Karpas-422 (cell line): ENCODE measurements at regions not wholly inside any gene's neighbourhood (a gene's known extent, or its start where the extent isn't known, plus 50 kb on each side); places are given as distances from the start of the nearest gene placed in this dataset.

Experiments used
- DNase-seq: peaks from one replicate; pipeline ENCODE4 v3.0.0-alpha.2; 2015
- H2AFZ ChIP-seq: fragments of 200-600 bp; sonication (generic); 2 replicates; pipeline ENCODE4 v1.6.1; 2014; ENCODE audit warnings: antibody characterized with exemption, low read length, mixed read lengths
- H3K27ac ChIP-seq: fragments of 200-600 bp; sonication (generic); 2 replicates; pipeline ENCODE4 v1.5.1; 2014; ENCODE audit warnings: mild to moderate bottlenecking, low read length, moderate library complexity
- H3K27me3 ChIP-seq: fragments of 200-600 bp; sonication (generic); 2 replicates; pipeline ENCODE4 v1.6.1; 2014; ENCODE audit warnings: low read length, mixed read lengths
- H3K36me3 ChIP-seq: fragments of 200-600 bp; sonication (generic); 2 replicates; pipeline ENCODE4 v1.6.1; 2014; ENCODE audit warnings: low read length, mixed read lengths; ENCODE audit not compliant: insufficient read depth
- H3K4me1 ChIP-seq: fragments of 200-600 bp; sonication (generic); 2 replicates; pipeline ENCODE4 v1.6.1; 2014; ENCODE audit warnings: mild to moderate bottlenecking, low read length, mixed read lengths
- H3K4me2 ChIP-seq: fragments of 200-600 bp; sonication (generic); 2 replicates; pipeline ENCODE4 v1.6.1; 2014; ENCODE audit warnings: low read length, low read depth, mild to moderate bottlenecking; ENCODE audit not compliant: poor library complexity, severe bottlenecking
- H3K4me3 ChIP-seq: fragments of 200-600 bp; sonication (generic); 2 replicates; pipeline ENCODE4 v1.5.1; 2014; ENCODE audit warnings: mild to moderate bottlenecking, antibody characterized with exemption, low read length, mixed read lengths
- H3K79me2 ChIP-seq: fragments of 200-600 bp; sonication (generic); 2 replicates; pipeline ENCODE4 v1.6.1; 2014; ENCODE audit warnings: mild to moderate bottlenecking, low read length, mixed read lengths
- H3K9ac ChIP-seq: fragments of 200-600 bp; sonication (generic); 2 replicates; pipeline ENCODE4 v1.6.0; 2014; ENCODE audit warnings: low read length
- H3K9me2 ChIP-seq: fragments of 200-600 bp; sonication (generic), shearing (Covaris generic); replicated peaks from 2 replicates; pipeline ENCODE4 v1.6.0; 2014; ENCODE audit warnings: mild to moderate bottlenecking, low read length, moderate library complexity; ENCODE audit not compliant: insufficient read depth
- H3K9me3 ChIP-seq: fragments of 300-700, 200-600 bp; sonication (generic); 2 replicates; pipeline ENCODE4 v1.6.1; 2014; ENCODE audit warnings: low read length, mixed read lengths
- H4K20me1 ChIP-seq: fragments of 200-600 bp; sonication (generic); 2 replicates; pipeline ENCODE4 v1.6.1; 2014; ENCODE audit warnings: mild to moderate bottlenecking, antibody characterized with exemption, low read length, low read depth; ENCODE audit not compliant: insufficient read depth

- Histone ChIP-seq H3K4me2 (no peak overlapping the region), H3K4me3 (no peak overlapping the region), H3K36me3 (no peaks in the 10 kb centered on the region), H3K9me2 (no peaks in the 10 kb centered on the region), H3K27ac (no peak overlapping the region), H4K20me1 (no peaks in the 10 kb centered on the region), H3K4me1 (no peaks in the 10 kb centered on the region), H2AFZ (no peak overlapping the region), H3K9me3 (peaks cover 28% of the 10 kb centered on the region), H3K27me3 (no peaks in the 10 kb centered on the region), H3K79me2 (no peaks in the 10 kb centered on the region), H3K9ac (no peak overlapping the region)
- DNase-seq, result no peak
Measured at GRCh38 chr2:82819951-82820350, 1639.1 kb downstream of the SUCLG1 start.

DNA sequence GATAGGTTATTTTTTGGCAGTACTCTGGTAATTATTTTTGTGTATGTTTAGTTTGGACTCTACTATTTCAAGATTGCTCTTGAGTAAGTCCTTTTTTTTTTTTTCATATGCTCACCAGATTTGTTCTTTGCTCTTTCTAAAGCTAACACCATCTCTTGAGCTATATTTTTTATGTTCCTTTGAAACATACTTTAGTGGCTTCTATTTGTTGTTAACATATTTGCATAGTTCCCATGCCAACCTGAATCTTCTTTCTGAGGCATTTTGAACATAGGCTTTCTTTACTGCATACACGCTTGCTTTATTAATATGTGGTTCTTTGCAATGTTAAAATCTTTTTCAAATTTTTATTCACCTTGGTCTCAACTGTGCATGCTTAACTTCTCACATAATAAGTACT is 1644.9 kb downstream of the SUCLG1 start:
- no peaks in the 10 kb centered on the region for H3K36me3 ChIP-seq
- no peaks in the 10 kb centered on the region for H3K79me2 ChIP-seq
- H4K20me1 ChIP-seq, result no peaks in the 10 kb centered on the region
- no peak overlapping the region for H3K4me3 ChIP-seq
- H3K9me2 ChIP-seq, result no peaks in the 10 kb centered on the region
- no peaks in the 10 kb centered on the region for H3K27me3 ChIP-seq
- no peak overlapping the region for H3K27ac ChIP-seq
- H3K9ac ChIP-seq, result no peak overlapping the region
- no peak for DNase-seq
- no peak overlapping the region for H3K4me2 ChIP-seq
- H3K9me3 ChIP-seq, result peaks cover 24% of the 10 kb centered on the region
- no peak overlapping the region for H2AFZ ChIP-seq
- no peaks in the 10 kb centered on the region for H3K4me1 ChIP-seq

DNA sequence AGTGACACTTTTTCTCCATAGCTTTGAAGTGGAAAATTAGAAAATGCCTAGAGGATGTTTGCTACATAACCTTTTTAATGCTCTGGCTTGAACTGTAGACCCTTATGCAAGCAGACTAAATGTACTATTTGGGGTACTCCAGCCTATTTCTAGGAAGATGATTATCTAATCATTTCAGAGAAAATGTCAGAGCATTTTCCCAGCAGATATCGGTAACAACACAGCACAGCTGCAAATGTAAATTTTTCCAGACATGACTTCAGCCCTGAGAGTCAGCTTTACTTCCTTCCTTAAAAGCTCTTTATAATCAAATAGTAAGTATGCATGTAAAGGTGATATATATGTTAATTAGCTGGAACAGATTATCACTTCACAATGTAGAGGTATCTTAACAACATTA is 1647.1 kb downstream of the SUCLG1 start:
- Histone ChIP-seq H3K9ac (no peak overlapping the region), H3K4me2 (no peak overlapping the region), H3K27ac (no peak overlapping the region), H3K9me2 (no peaks in the 10 kb centered on the region), H3K36me3 (no peaks in the 10 kb centered on the region), H3K27me3 (no peaks in the 10 kb centered on the region), H2AFZ (no peak overlapping the region), H3K4me1 (no peaks in the 10 kb centered on the region), H3K79me2 (no peaks in the 10 kb centered on the region), H4K20me1 (no peaks in the 10 kb centered on the region), H3K9me3 (peaks cover 24% of the 10 kb centered on the region), H3K4me3 (no peak overlapping the region)
- DNase-seq, result no peak

DNA sequence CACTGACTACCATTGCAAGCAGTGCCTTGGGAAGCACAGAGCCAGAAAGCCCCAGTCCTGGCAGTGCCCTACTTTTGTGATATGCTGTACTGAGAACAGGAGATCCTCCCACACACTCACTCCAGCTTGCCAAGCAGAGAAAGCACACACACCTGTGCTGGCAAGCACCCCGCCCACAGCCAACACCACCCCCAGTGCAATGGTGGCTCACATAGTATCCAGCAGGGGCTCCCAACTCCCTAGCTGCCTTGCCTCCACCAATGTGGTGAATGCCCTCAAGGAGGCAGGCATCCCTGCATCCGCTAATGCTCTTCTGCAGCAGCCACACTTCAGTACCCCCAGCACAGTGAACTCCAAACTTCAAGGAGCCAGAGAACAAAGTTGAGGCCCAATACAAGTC is 1655.8 kb downstream of the SUCLG1 start:
- Histone ChIP-seq H3K4me3 (no peak overlapping the region), H3K27ac (no peak overlapping the region), H3K36me3 (no peaks in the 10 kb centered on the region), H3K9ac (no peak overlapping the region), H3K4me2 (no peak overlapping the region), H4K20me1 (no peaks in the 10 kb centered on the region), H3K4me1 (no peaks in the 10 kb centered on the region), H3K9me2 (no peaks in the 10 kb centered on the region), H3K27me3 (no peaks in the 10 kb centered on the region), H3K79me2 (no peaks in the 10 kb centered on the region), H3K9me3 (peaks cover 45% of the 10 kb centered on the region), H2AFZ (no peak overlapping the region)
- no peak for DNase-seq

DNA sequence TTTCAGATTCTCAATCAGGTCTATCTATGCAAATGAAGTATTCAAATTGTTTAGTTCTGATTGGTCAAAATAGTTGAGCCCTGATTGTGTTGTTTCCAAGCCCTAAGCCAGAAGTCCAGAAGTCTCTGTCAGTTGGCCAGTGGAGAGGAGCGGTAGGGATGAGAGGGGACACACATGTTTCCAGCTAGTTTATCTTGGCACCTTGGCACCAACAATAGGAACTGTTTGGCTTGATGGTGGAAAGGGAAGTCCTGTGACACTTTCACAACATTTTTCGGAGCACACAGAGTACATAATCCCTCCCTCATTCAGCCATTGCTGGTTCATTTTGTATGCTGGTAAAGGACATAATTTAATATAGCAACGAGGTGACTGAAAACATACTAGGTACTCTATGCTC is 1661.6 kb downstream of the SUCLG1 start:
- DNase-seq, result no peak
- H4K20me1 ChIP-seq, result no peaks in the 10 kb centered on the region
- H3K4me3 ChIP-seq, result no peak overlapping the region
- H3K4me2 ChIP-seq, result no peak overlapping the region
- no peak overlapping the region for H3K9ac ChIP-seq
- H3K36me3 ChIP-seq, result no peaks in the 10 kb centered on the region
- no peaks in the 10 kb centered on the region for H3K4me1 ChIP-seq
- no peaks in the 10 kb centered on the region for H3K9me2 ChIP-seq
- peaks cover 44% of the 10 kb centered on the region for H3K9me3 ChIP-seq
- H3K27ac ChIP-seq, result no peak overlapping the region
- no peaks in the 10 kb centered on the region for H3K27me3 ChIP-seq
- H3K79me2 ChIP-seq, result no peaks in the 10 kb centered on the region
- H2AFZ ChIP-seq, result no peak overlapping the region

DNA sequence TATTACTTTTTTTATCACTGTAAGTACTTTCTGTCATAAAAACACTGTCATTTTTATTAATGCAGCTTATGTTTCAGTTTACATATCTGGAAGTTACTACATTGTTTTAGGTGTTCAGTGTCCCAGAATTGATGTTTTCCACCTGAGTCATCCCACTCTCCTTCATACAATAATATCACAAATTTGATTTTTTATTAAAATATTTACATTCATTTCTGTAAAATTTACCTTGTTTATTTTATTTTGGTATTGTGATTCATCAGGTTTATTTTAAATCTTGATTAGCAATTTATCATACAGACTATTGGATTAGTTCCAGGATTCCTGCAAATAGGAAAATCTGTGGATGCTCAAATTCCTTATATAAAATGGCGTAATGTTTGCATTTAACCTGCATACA is 1662.9 kb downstream of the SUCLG1 start:
- Histone ChIP-seq H3K9ac (no peak overlapping the region), H3K9me2 (no peaks in the 10 kb centered on the region), H3K27ac (no peak overlapping the region), H3K9me3 (peaks cover 44% of the 10 kb centered on the region), H3K36me3 (no peaks in the 10 kb centered on the region), H4K20me1 (no peaks in the 10 kb centered on the region), H3K4me2 (no peak overlapping the region), H2AFZ (no peak overlapping the region), H3K4me1 (no peaks in the 10 kb centered on the region), H3K27me3 (no peaks in the 10 kb centered on the region), H3K4me3 (no peak overlapping the region), H3K79me2 (no peaks in the 10 kb centered on the region)
- no peak for DNase-seq

GRCh38 chr2:82795446-82795845 is 1663.6 kb downstream of the SUCLG1 start:
- H3K9me2 ChIP-seq, result no peaks in the 10 kb centered on the region
- H3K4me2 ChIP-seq, result no peak overlapping the region

GRCh38 chr2:82793711-82794435 is 1665.2 kb downstream of the SUCLG1 start:
- Histone ChIP-seq H3K9me3 (peaks cover 64% of the 10 kb centered on the region), H3K36me3 (no peaks in the 10 kb centered on the region), H3K27ac (no peak overlapping the region), H3K4me3 (no peak overlapping the region), H3K27me3 (no peaks in the 10 kb centered on the region), H4K20me1 (no peaks in the 10 kb centered on the region), H2AFZ (no peak overlapping the region), H3K79me2 (no peaks in the 10 kb centered on the region), H3K4me1 (no peaks in the 10 kb centered on the region), H3K9me2 (no peaks in the 10 kb centered on the region), H3K9ac (no peak overlapping the region), H3K4me2 (no peak overlapping the region)
- DNase-seq, result no peak

More at GRCh38 chr2:82795446-82795845, 1663.6 kb downstream of the SUCLG1 start:
- Histone ChIP-seq H3K27ac (no peak overlapping the region), H3K9ac (no peak overlapping the region), H3K9me3 (peaks cover 51% of the 10 kb centered on the region), H3K79me2 (no peaks in the 10 kb centered on the region), H3K36me3 (no peaks in the 10 kb centered on the region), H3K4me1 (no peaks in the 10 kb centered on the region), H2AFZ (no peak overlapping the region), H4K20me1 (no peaks in the 10 kb centered on the region), H3K4me3 (no peak overlapping the region), H3K27me3 (no peaks in the 10 kb centered on the region)
- DNase-seq, result no peak
